Keratinocyte (primary cell): ENCODE measurements at regions not wholly inside any gene's neighbourhood (a gene's known extent, or its start where the extent isn't known, plus 50 kb on each side); places are given as distances from the start of the nearest gene placed in this dataset.

Experiments
- EZH2 ChIP-seq: IDR thresholded peaks from one replicate; pipeline ENCODE4 v1.6.1; 2012; ENCODE audit warnings: inconsistent platforms, mild to moderate bottlenecking, low read length, moderate library complexity
- TF ChIP-seq, protein P1 (sequence below), 3 experiments: IDR thresholded peaks in 1 of 3; conservative IDR thresholded peaks in 1 of 3; optimal IDR thresholded peaks in 1 of 3; 2 replicates in 2 of 3; 3 replicates in 1 of 3; pipeline versions ENCODE3 to v1.5.1; 2011; ENCODE audit warnings: low read length in 3 of 3, mild to moderate bottlenecking in 3 of 3, moderate library complexity in 2 of 3, control low read depth in 1 of 3, inconsistent platforms in 1 of 3; ENCODE audit not compliant: insufficient read depth in 2 of 3; ENCODE audit errors: extremely low read depth in 1 of 3

DNA sequence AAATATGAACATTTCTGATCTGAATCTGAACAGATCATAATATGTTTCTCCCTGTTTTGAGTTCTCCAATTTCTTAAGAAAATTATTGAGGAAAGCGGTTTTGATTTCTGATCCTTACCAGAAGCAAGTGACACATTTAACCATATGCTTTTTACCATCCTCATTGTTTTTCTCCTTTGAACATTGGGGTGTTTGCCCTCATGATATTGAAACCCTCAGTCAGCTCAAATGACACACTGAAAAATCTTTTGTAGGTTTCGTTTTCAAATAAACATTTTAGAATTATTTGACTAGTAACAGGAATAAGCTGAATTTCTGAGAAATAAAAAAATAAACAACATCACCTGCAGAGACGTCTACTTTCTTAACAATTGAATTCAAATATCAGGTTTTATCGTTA, 252.1 kb downstream of the DOK5 start:
- TF ChIP-seq, protein P1, sequence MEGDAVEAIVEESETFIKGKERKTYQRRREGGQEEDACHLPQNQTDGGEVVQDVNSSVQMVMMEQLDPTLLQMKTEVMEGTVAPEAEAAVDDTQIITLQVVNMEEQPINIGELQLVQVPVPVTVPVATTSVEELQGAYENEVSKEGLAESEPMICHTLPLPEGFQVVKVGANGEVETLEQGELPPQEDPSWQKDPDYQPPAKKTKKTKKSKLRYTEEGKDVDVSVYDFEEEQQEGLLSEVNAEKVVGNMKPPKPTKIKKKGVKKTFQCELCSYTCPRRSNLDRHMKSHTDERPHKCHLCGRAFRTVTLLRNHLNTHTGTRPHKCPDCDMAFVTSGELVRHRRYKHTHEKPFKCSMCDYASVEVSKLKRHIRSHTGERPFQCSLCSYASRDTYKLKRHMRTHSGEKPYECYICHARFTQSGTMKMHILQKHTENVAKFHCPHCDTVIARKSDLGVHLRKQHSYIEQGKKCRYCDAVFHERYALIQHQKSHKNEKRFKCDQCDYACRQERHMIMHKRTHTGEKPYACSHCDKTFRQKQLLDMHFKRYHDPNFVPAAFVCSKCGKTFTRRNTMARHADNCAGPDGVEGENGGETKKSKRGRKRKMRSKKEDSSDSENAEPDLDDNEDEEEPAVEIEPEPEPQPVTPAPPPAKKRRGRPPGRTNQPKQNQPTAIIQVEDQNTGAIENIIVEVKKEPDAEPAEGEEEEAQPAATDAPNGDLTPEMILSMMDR (optimal IDR thresholded peaks at IDR 0.05 in 1 of 3, IDR thresholded peaks at IDR 0.05 in 1 of 3, conservative IDR thresholded peaks at IDR 0.05 in 1 of 3; ENCODE audit: extremely low read depth in 1 of 3, insufficient read depth in 2 of 3, low read length in 3 of 3) = no peak
- TF ChIP-seq EZH2 = no peak
